HG02938 (cell line): ENCODE measurements at regions not wholly inside any gene's neighbourhood (a gene's known extent, or its start where the extent isn't known, plus 50 kb on each side); places are given as distances from the start of the nearest gene placed in this dataset.
"Not testable (repeated sequence)": the region's sequence is repeated elsewhere in the genome, so short reads cannot be mapped to it uniquely, and the experiment has no call there.

Source experiments
- ATAC-seq: cut with Tn5 transposase; IDR thresholded peaks from one replicate; pipeline ENCODE4 v1.9.1; 2021; ENCODE audit warnings: mild to moderate bottlenecking, moderate library complexity; ENCODE audit not compliant: unreplicated experiment

GRCh38 chr2:114248648-114249047 lies 193.8 kb upstream of the DPP10 start:
- no peak for ATAC-seq

GRCh38 chr2:114252713-114253112 lies 189.7 kb upstream of the DPP10 start:
- no peak for ATAC-seq

- ATAC-seq: no peak
Observed at GRCh38 chr2:114254875-114255274, 187.6 kb upstream of the DPP10 start.

- no peak for ATAC-seq
Observed at GRCh38 chr2:114259389-114259788, 183.1 kb upstream of the DPP10 start.

GRCh38 chr2:114261366-114261765 lies 181.1 kb upstream of the DPP10 start:
- ATAC-seq: no peak

GRCh38 chr2:114265261-114265660 lies 177.2 kb upstream of the DPP10 start:
- no peak for ATAC-seq

GRCh38 chr2:114274957-114275356 lies 167.5 kb upstream of the DPP10 start:
- ATAC-seq: no peak

- no peak for ATAC-seq
Observed at GRCh38 chr2:114281188-114281587, 161.3 kb upstream of the DPP10 start.

GRCh38 chr2:114283774-114284173 lies 158.7 kb upstream of the DPP10 start:
- no peak for ATAC-seq

- no peak for ATAC-seq
Observed at GRCh38 chr2:114286438-114286837, 156.0 kb upstream of the DPP10 start.

GRCh38 chr2:114293355-114293754 lies 149.1 kb upstream of the DPP10 start:
- ATAC-seq: no peak

GRCh38 chr2:114294741-114295140 lies 147.7 kb upstream of the DPP10 start:
- no peak for ATAC-seq

- not testable (repeated sequence) for ATAC-seq
Observed at GRCh38 chr2:114300351-114300750, 142.1 kb upstream of the DPP10 start.

- no peak for ATAC-seq
Observed at GRCh38 chr2:114316532-114317300, 125.7 kb upstream of the DPP10 start.

- no peak for ATAC-seq
Observed at GRCh38 chr2:114330594-114330993, 111.8 kb upstream of the DPP10 start.

GRCh38 chr2:114331934-114332333 lies 110.5 kb upstream of the DPP10 start:
- no peak for ATAC-seq

- ATAC-seq: no peak
Observed at GRCh38 chr2:114345246-114345645, 97.2 kb upstream of the DPP10 start.

GRCh38 chr2:114346658-114347057 lies 95.8 kb upstream of the DPP10 start:
- ATAC-seq: no peak

- no peak for ATAC-seq
Observed at GRCh38 chr2:114350186-114350725, 92.2 kb upstream of the DPP10 start.

GRCh38 chr2:114352988-114353387 lies 89.5 kb upstream of the DPP10 start:
- ATAC-seq: no peak

- no peak for ATAC-seq
Observed at GRCh38 chr2:114354199-114354598, 88.2 kb upstream of the DPP10 start.

- no peak for ATAC-seq
Observed at GRCh38 chr2:114368705-114369104, 73.7 kb upstream of the DPP10 start.

GRCh38 chr2:114371721-114372120 lies 70.7 kb upstream of the DPP10 start:
- not testable (repeated sequence) for ATAC-seq
